Left ventricle myocardium inferior (tissue), 1 donor: ENCODE measurements at regions not wholly inside any gene's neighbourhood (a gene's known extent, or its start where the extent isn't known, plus 50 kb on each side); places are given as distances from the start of the nearest gene placed in this dataset.
"Not testable (repeated sequence)": the region's sequence is repeated elsewhere in the genome, so short reads cannot be mapped to it uniquely, and the experiment has no call there.

Experiments
- DNase-seq: peaks from one replicate; pipeline ENCODE4 v3.0.0-alpha.2; 2020
- H3K27ac ChIP-seq: fragments of 200-600 bp; replicated peaks from 2 replicates; pipeline ENCODE4 v1.8.0; 2021
- H3K27me3 ChIP-seq: fragments of 200-600 bp; 2 replicates; pipeline ENCODE4 v1.8.0; 2021; ENCODE audit warnings: low read depth
- H3K36me3 ChIP-seq: fragments of 200-600 bp; 2 replicates; pipeline ENCODE4 v1.8.0; 2021
- H3K4me1 ChIP-seq: fragments of 200-600 bp; 2 replicates; pipeline ENCODE4 v1.8.0; 2021
- H3K4me3 ChIP-seq: fragments of 200-600 bp; 2 replicates; pipeline ENCODE4 v1.8.0; 2021; ENCODE audit warnings: mild to moderate bottlenecking, moderate library complexity
- H3K9me3 ChIP-seq: fragments of 200-600 bp; replicated peaks from 2 replicates; pipeline ENCODE4 v1.8.0; 2021
- intact Hi-C: fragments of 100-400 bp; cut with micrococcal nuclease; formaldehyde crosslinking; loops from one replicate; pipeline ENCODE4 v1.11.0; 2022
- TF ChIP-seq, protein P1 (sequence below): fragments of 200-600 bp; IDR thresholded peaks from 2 replicates; pipeline ENCODE4 v1.8.0; 2021; ENCODE audit warnings: antibody characterized with exemption, mild to moderate bottlenecking, borderline replicate concordance
- donor health status: DM: no; HTN: yes; CAD: no; lungs with severe emphysema.

DNA sequence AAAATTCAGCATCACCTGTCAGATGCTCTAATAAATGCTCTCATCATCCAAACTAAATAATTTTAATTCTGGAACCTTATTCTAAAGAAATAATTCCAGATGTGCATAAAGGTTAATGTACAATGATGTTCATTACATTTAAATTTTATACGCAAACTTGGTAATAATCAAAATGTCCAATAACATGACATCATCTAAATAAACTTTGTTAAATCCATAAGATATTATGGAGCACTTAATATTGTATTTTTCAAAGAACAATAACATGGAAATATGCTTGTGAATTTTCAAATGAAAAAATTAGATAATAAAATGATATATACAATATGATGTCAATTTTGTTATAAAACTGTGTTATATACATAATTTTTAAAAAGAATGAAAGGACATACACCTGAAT lies 92.1 kb upstream of the ZCCHC13 start:
- H3K27me3 ChIP-seq = no peaks in the 10 kb centered on the region
- H3K27ac ChIP-seq = no peak overlapping the region
- peaks cover 16% of the 10 kb centered on the region for H3K36me3 ChIP-seq
- TF ChIP-seq, protein P1, sequence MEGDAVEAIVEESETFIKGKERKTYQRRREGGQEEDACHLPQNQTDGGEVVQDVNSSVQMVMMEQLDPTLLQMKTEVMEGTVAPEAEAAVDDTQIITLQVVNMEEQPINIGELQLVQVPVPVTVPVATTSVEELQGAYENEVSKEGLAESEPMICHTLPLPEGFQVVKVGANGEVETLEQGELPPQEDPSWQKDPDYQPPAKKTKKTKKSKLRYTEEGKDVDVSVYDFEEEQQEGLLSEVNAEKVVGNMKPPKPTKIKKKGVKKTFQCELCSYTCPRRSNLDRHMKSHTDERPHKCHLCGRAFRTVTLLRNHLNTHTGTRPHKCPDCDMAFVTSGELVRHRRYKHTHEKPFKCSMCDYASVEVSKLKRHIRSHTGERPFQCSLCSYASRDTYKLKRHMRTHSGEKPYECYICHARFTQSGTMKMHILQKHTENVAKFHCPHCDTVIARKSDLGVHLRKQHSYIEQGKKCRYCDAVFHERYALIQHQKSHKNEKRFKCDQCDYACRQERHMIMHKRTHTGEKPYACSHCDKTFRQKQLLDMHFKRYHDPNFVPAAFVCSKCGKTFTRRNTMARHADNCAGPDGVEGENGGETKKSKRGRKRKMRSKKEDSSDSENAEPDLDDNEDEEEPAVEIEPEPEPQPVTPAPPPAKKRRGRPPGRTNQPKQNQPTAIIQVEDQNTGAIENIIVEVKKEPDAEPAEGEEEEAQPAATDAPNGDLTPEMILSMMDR = no peak
- DNase-seq = no peak
- H3K9me3 ChIP-seq = no peaks in the 10 kb centered on the region
- intact Hi-C loops = no loop called here
- H3K4me1 ChIP-seq = peaks cover 5% of the 10 kb centered on the region
- H3K4me3 ChIP-seq = no peak overlapping the region

DNA sequence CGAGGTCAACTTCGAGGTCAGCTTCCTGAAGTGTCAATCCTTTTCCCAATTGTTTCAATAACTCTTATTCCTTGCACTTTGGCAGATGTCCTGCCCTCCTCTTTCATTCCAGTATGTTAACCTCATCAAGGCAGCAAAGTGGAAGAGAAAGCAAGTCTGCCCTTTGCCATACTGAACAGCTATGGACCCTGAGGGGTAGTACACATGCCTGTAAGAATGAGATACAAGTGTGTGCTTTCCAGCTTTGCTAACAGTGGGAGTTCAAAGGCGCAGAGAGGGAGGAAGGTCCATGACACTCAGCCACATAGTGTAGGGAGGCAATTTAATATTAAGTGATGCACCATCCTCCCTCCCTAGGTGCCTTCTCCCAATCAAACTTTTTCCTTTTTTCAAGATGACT lies 96.4 kb upstream of the ZCCHC13 start:
- Histone ChIP-seq H3K27me3 (no peaks in the 10 kb centered on the region), H3K36me3 (peaks cover 8% of the 10 kb centered on the region), H3K4me1 (no peaks in the 10 kb centered on the region), H3K27ac (no peak overlapping the region), H3K4me3 (no peak overlapping the region), H3K9me3 (no peaks in the 10 kb centered on the region)
- TF ChIP-seq, protein P1 = no peak
- DNase-seq = no peak
- intact Hi-C loops = no loop called here

DNA sequence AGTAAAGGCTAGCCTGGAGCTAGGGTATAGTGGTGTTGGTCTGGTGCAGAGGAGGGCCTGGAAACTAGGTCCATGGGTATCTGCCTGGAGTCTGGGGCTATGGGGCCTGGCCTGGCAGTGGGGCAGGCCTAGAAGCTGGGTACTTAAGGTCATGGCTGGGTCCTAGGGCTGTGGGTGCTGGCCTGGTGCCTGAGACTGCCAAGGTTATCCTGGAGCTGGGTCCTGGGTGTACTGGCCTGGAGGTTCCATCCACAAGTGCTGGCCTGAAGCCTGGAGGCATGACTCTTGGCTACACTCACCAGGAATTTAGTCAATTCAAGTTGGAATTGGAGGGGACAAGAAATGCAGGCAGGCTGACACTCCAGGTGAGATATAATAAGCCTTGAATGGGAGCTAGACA lies 108.4 kb upstream of the ZCCHC13 start:
- Histone ChIP-seq H3K4me1 (no peaks in the 10 kb centered on the region), H3K27me3 (no peaks in the 10 kb centered on the region), H3K36me3 (no peaks in the 10 kb centered on the region), H3K4me3 (no peak overlapping the region), H3K27ac (peak overlapping the region; percentile 50), H3K9me3 (no peaks in the 10 kb centered on the region)
- DNase-seq = peak; percentile 34
- TF ChIP-seq, protein P1 = no peak
- intact Hi-C loops = no loop called here

DNA sequence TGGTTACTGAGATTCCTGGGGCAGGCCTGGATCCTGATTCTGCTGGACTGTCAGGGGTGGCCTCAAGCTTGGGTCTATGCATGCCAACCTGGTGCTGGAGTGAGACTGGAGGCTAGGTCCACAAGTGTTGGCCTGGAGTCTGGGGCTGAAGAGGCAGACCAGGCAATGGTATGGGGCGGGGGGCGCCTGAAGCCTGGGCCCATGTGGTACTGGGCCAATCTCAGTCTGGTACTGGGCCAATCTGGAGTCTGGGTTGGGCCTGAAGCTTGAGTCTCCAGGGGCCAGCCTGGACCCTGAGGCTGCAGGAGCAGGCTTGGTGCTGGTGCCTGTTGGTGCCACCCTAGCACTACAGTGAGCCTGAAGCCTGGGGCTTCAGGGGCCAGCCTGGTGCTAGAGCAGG lies 108.9 kb upstream of the ZCCHC13 start:
- peak overlapping the region; percentile 50 for H3K27ac ChIP-seq
- H3K4me3 ChIP-seq = no peak overlapping the region
- no peaks in the 10 kb centered on the region for H3K27me3 ChIP-seq
- TF ChIP-seq, protein P1 = no peak
- no peaks in the 10 kb centered on the region for H3K36me3 ChIP-seq
- H3K4me1 ChIP-seq = no peaks in the 10 kb centered on the region
- no peaks in the 10 kb centered on the region for H3K9me3 ChIP-seq
- intact Hi-C loops = no loop called here
- DNase-seq = no peak

DNA sequence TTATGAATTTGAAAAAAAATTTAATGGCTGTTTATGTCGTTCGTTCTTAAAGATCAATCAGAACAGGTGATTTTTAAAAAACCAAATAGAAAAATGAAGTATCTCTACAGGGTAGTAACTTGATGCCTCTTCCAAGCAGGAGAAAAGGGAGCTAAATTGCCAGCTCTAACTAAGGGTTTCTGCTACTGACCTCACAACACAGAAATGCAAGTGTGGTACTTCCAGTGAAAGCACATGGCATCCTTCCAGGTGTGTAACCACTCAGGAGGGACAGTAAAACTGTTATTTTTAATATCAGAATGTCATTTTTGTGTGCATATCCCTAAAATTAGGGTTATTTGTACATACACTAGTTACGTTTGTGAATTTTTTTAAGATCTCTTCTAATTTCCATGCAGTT lies 116.8 kb upstream of the ZCCHC13 start:
- intact Hi-C loops = no loop called here
- no peaks in the 10 kb centered on the region for H3K4me1 ChIP-seq
- no peak overlapping the region for H3K27ac ChIP-seq

DNA sequence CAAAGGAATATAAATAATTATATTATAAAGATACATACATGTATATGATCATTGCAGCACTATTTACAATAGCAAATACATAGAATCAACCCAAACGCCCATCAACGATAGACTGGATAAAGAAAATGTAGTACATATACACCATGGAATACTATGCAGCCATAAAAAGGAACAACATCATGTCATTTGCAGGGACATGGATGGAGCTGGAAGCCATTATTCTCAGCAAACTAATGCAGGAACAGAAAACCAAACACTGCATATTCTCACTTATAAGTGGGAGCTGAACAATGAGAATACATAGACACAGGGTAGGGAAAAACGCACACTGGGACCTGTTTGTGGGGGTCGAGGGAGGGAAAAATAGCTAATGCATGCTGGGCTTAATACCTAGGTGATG lies 120.9 kb upstream of the ZCCHC13 start:
- DNase-seq, H3K4me1 ChIP-seq, H3K9me3 ChIP-seq, H3K27ac ChIP-seq, H3K27me3 ChIP-seq, H3K4me3 ChIP-seq, H3K36me3 ChIP-seq, intact Hi-C loops: not testable (repeated sequence)

More for the DNA sequence above, 116.8 kb upstream of the ZCCHC13 start:
- DNase-seq = no peak
- Histone ChIP-seq H3K4me3 (no peak overlapping the region), H3K36me3 (no peaks in the 10 kb centered on the region), H3K27me3 (no peaks in the 10 kb centered on the region), H3K9me3 (no peaks in the 10 kb centered on the region)
- TF ChIP-seq, protein P1 = no peak

DNA sequence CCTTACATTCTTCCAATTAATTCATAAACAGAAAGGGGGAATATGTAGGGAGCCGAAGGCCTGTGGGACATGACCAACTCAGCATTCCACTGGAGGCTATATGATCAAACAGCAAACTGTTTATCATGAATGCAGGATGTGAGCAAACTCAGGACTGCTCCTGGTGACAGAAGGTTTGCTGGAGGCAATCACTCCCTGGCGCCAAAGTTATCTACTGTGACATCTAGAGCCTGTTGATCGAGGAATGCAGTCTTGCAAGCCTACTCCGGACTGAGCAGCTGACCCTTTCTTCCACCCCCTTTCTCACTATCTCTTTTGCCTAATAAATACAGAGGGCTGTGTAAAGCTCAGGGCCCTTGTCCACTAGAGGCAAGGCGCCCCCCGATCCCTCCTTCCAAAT lies 122.0 kb upstream of the ZCCHC13 start:
- H3K4me1 ChIP-seq, H3K36me3 ChIP-seq, intact Hi-C loops, H3K9me3 ChIP-seq, H3K4me3 ChIP-seq, H3K27me3 ChIP-seq, DNase-seq, H3K27ac ChIP-seq: not testable (repeated sequence)
